H7 (cell line): ENCODE measurements at regions not wholly inside any gene's neighbourhood (a gene's known extent, or its start where the extent isn't known, plus 50 kb on each side); places are given as distances from the start of the nearest gene placed in this dataset.

Experiments used
- DNase-seq: peaks from one replicate; pipeline ENCODE4 v3.0.0; 2012
- H3K27me3 ChIP-seq: 2 replicates; pipeline ENCODE4 v1.6.0; 2011; ENCODE audit warnings: mild to moderate bottlenecking, low read length; ENCODE audit not compliant: control insufficient read depth, insufficient read depth
- H3K36me3 ChIP-seq: replicated peaks from 2 replicates; pipeline ENCODE4 v1.5.1; 2011; ENCODE audit warnings: low read length; ENCODE audit not compliant: control insufficient read depth, insufficient read depth
- H3K4me3 ChIP-seq: 2 replicates; pipeline ENCODE4 v1.5.1; 2011; ENCODE audit warnings: low read depth, mild to moderate bottlenecking, control low read depth, low read length, moderate library complexity; ENCODE audit not compliant: insufficient read depth

DNA sequence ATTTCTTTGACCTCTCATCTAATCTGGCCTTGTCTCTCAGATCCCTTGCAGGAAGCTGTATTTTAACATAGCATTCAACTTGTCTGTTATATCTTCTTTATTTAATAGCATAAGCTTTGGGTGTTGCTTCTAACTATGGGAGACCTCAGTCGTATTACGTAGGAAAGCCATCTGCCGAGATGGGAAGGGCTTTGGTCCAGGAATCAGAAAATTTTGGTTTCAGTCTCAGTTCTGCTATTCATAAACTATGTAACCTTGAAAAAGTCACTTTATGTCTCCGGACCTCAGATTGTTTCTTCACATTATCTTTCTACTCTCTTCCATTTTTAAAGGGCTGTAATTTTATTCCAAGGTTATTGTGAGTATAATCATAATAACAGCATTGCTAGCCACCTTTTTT, 297.7 kb downstream of the SATB2 start:
- no peaks in the 10 kb centered on the region for H3K36me3 ChIP-seq
- no peak overlapping the region for H3K4me3 ChIP-seq
- DNase-seq = no peak
- no peaks in the 10 kb centered on the region for H3K27me3 ChIP-seq

GRCh38 chr2:199148076-199148845, 309.5 kb downstream of the SATB2 start:
- no peaks in the 10 kb centered on the region for H3K27me3 ChIP-seq
- H3K36me3 ChIP-seq = no peaks in the 10 kb centered on the region
- H3K4me3 ChIP-seq = no peak overlapping the region
- DNase-seq = no peak

GRCh38 chr2:199147216-199147615, 310.5 kb downstream of the SATB2 start:
- DNase-seq = no peak
- H3K36me3 ChIP-seq = no peaks in the 10 kb centered on the region
- no peaks in the 10 kb centered on the region for H3K27me3 ChIP-seq
- H3K4me3 ChIP-seq = no peak overlapping the region

DNA sequence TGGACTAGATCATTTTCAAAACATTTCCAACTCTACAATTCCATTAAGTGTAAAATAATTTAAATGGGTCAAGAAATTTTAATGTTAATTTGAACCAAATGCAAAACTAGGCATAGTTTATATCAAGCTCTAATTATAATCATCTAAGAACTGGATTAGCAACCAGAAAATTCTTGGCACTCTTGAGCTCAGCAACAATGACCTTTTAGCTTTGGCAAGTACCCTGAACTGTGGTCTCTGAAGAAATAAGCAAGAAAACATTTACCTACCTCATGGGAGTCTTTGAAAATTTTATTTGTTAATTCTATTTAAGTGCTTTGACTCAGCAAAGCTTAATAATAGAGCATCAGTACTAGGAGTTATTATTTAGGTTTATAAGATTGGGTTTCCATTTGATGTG, 313.2 kb downstream of the SATB2 start:
- Histone ChIP-seq H3K4me3 (no peak overlapping the region), H3K27me3 (no peaks in the 10 kb centered on the region), H3K36me3 (no peaks in the 10 kb centered on the region)
- no peak for DNase-seq

GRCh38 chr2:199144036-199144435, 313.7 kb downstream of the SATB2 start:
- DNase-seq = no peak
- H3K36me3 ChIP-seq = no peaks in the 10 kb centered on the region
- no peaks in the 10 kb centered on the region for H3K27me3 ChIP-seq
- no peak overlapping the region for H3K4me3 ChIP-seq

DNA sequence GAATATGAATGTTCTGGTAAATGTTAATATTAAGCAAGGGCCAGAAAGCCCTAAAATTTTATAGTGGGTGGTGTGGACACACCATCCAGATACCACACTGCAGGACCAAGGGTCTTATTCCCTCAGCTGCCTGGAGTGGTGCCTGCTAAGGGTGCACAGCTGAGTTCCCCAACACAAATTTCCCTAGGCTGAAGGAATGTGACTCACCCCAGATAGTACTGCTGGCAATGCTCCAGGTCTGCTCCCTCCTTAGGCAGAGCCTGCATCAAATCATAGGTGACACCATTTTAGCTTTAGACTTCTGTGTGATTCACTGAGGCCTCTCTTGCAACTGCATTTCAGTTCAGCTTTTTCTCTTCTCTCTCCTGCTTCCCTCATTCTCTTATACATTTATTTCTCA, 321.1 kb downstream of the SATB2 start:
- no peak for DNase-seq
- H3K36me3 ChIP-seq = no peaks in the 10 kb centered on the region
- H3K27me3 ChIP-seq = no peaks in the 10 kb centered on the region
- H3K4me3 ChIP-seq = no peak overlapping the region

DNA sequence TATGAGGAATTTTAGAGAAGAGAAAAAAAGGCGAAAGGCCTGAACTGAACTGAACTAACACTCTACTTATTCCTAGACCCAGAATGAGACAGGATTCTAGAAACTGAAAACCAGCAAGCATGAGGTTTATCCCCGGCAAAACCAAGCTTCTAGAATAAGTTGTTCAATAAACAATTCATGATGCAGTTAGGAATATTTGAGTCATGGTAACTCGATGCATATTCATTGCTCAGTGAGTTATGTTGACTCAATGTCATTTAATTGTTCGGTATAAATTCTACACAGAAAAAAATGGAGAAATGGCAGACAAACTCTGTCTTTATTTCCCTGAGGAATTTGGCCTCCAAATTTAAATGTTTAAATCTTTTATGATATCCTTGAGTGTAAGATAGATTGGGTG, 321.5 kb downstream of the SATB2 start:
- no peaks in the 10 kb centered on the region for H3K27me3 ChIP-seq
- no peak for DNase-seq
- H3K4me3 ChIP-seq = no peak overlapping the region
- H3K36me3 ChIP-seq = no peaks in the 10 kb centered on the region

DNA sequence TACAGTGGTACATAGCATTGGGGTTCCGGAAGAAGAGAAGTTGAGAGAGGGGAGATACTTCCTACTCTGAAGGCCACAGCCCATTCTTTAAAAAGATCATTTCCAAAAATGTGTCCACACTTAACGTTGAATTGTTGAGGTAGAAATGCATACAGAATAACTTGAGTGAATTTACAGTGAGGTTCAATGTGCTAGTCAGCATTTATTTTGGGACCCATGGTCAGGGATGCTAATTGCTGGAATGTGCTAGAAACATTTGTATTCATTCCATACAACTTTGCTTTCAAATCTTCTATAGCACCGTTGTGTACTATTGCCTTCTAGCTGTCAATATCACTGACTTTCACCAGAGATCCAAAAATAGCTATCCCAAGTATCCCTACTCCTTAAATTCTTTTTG, 325.9 kb downstream of the SATB2 start:
- no peaks in the 10 kb centered on the region for H3K27me3 ChIP-seq

DNA sequence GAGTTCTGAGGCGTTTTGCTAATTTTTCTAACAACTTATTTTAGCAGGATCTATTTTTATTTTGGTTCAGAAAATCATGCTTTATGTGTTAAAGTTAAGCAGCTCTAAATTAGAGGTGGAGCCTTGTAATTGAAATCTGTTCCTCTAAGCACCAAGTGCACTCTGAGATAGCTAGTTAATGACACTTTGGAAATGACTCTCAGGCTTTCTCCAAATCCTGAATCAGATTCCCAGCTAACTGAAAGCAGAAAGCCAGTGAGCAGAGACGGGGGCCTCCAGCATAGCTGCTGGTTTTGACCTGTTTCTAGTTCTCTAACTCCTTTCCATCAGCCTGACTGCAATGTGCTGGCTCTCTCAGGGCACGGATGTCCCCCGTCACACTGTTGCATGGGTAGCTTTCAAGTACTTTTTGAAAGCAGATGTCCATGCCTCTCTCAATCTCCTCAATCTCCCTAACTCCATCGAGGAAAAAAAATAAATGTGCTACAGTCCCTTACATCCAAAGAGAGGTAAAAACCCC, 326.5 kb downstream of the SATB2 start:
- H3K4me3 ChIP-seq = no peak overlapping the region
- no peak for DNase-seq

More for the DNA sequence above, 325.9 kb downstream of the SATB2 start:
- no peak for DNase-seq
- Histone ChIP-seq H3K36me3 (no peaks in the 10 kb centered on the region), H3K4me3 (no peak overlapping the region)

DNA sequence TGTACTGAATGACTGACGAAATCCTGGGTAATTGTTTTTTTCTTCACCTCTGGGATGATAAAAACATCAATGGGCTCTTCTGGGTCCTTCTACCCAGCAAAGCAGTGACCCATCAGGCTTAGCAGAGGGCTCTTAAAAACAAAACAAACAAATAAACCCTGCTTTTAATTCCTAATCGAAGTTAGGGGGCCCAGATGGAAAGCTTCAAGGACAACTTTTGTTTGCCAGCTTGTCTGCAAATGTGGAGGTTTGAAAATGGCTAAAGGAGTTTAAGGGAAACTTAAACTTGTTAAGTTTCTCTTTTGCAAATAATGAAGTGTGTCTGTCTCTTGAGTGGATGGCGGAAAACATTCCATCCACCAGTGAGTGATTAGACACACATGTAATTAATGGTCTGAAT, 327.2 kb downstream of the SATB2 start:
- no peaks in the 10 kb centered on the region for H3K27me3 ChIP-seq
- no peaks in the 10 kb centered on the region for H3K36me3 ChIP-seq
- no peak for DNase-seq
- H3K4me3 ChIP-seq = no peak overlapping the region

More for the DNA sequence above, 326.5 kb downstream of the SATB2 start:
- Histone ChIP-seq H3K27me3 (no peaks in the 10 kb centered on the region), H3K36me3 (no peaks in the 10 kb centered on the region)

GRCh38 chr2:199128476-199129229, 329.1 kb downstream of the SATB2 start:
- no peak for DNase-seq
- no peaks in the 10 kb centered on the region for H3K36me3 ChIP-seq
- H3K4me3 ChIP-seq = no peak overlapping the region
- no peaks in the 10 kb centered on the region for H3K27me3 ChIP-seq

- Histone ChIP-seq H3K27me3 (no peaks in the 10 kb centered on the region), H3K4me3 (no peak overlapping the region), H3K36me3 (no peaks in the 10 kb centered on the region)
- DNase-seq = no peak
Observed at GRCh38 chr2:199119796-199120195, 337.9 kb downstream of the SATB2 start.

- no peak for DNase-seq
- Histone ChIP-seq H3K36me3 (no peaks in the 10 kb centered on the region), H3K4me3 (no peak overlapping the region), H3K27me3 (no peaks in the 10 kb centered on the region)
Observed at GRCh38 chr2:199118673-199119112, 339.0 kb downstream of the SATB2 start.

GRCh38 chr2:199115169-199115568, 342.6 kb downstream of the SATB2 start:
- DNase-seq = no peak
- Histone ChIP-seq H3K27me3 (no peaks in the 10 kb centered on the region), H3K4me3 (no peak overlapping the region), H3K36me3 (no peaks in the 10 kb centered on the region)

DNA sequence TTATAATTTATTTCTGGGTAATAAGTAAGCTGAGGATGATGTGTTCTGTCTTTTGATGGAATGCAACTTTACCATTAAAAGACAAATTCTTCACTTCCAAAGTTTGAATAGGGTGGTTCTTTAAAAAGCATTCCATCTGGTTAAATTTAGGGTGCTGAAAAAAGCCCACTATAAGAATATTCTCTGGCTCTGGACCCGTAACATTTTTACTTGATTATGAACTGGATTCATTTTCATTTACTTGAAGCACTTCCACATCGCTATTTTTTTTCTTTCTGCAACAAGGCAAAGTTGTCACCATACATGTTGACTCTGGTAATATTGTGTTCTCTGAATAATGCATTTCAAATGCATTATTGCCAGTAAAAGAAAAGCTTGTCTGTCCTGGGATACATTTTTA, 344.6 kb downstream of the SATB2 start:
- Histone ChIP-seq H3K27me3 (no peaks in the 10 kb centered on the region), H3K4me3 (no peak overlapping the region), H3K36me3 (no peaks in the 10 kb centered on the region)
- DNase-seq = no peak
